Esophagus squamous epithelium (tissue), 4 donors: ENCODE measurements at regions not wholly inside any gene's neighbourhood (a gene's known extent, or its start where the extent isn't known, plus 50 kb on each side); places are given as distances from the start of the nearest gene placed in this dataset.
"Not testable (repeated sequence)": the region's sequence is repeated elsewhere in the genome, so short reads cannot be mapped to it uniquely, and the experiment has no call there.

Experiments
- POLR2A ChIP-seq, 4 donors: fragments of 450-650 bp; IDR thresholded peaks; one replicate each; pipeline ENCODE4 v1.6.1; 2017; ENCODE audit warnings: antibody characterized with exemption in 4 of 4, mild to moderate bottlenecking in 4 of 4, moderate library complexity in 3 of 4
- TF ChIP-seq, protein P1 (sequence below), 6 experiments: fragments of 450-650 bp in 4 of 6; fragments of 200-600 bp in 2 of 6; sonication (generic) in 2 of 6; IDR thresholded peaks; one replicate each; pipeline ENCODE4 v1.5.1; 2016 to 2019; ENCODE audit warnings: antibody characterized with exemption in 6 of 6, mild to moderate bottlenecking in 4 of 6, moderate library complexity in 4 of 6

DNA sequence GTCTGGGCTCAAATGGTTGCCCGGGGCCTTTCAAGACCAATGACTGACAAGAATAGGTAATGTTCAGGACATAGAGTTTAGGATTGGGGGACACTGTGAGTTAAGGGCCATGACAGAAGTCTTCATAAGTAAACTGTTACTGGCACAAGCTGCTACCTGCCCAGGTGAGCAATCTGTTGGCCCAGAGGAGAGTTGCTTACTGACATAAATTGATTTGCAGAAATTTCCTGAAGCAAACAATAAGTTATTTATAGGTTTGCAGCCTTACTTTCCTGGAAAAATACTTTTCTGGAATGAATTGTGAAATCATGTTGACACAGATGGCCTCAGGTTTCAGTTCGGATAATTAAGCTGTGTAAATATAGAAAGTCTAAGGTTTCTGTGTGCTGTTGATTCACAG, 202.8 kb upstream of the C1QTNF3 start:
- TF ChIP-seq, protein P1, sequence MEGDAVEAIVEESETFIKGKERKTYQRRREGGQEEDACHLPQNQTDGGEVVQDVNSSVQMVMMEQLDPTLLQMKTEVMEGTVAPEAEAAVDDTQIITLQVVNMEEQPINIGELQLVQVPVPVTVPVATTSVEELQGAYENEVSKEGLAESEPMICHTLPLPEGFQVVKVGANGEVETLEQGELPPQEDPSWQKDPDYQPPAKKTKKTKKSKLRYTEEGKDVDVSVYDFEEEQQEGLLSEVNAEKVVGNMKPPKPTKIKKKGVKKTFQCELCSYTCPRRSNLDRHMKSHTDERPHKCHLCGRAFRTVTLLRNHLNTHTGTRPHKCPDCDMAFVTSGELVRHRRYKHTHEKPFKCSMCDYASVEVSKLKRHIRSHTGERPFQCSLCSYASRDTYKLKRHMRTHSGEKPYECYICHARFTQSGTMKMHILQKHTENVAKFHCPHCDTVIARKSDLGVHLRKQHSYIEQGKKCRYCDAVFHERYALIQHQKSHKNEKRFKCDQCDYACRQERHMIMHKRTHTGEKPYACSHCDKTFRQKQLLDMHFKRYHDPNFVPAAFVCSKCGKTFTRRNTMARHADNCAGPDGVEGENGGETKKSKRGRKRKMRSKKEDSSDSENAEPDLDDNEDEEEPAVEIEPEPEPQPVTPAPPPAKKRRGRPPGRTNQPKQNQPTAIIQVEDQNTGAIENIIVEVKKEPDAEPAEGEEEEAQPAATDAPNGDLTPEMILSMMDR (IDR thresholded peaks at IDR 0.05): not testable (repeated sequence)
- not testable (repeated sequence) for TF ChIP-seq POLR2A (IDR thresholded peaks at IDR 0.05)
